Peyer's patch (tissue), 4 donors: ENCODE measurements at regions not wholly inside any gene's neighbourhood (a gene's known extent, or its start where the extent isn't known, plus 50 kb on each side); places are given as distances from the start of the nearest gene placed in this dataset.

Source experiments
- POLR2A ChIP-seq, 2 donors: fragments of 450-650 bp; IDR thresholded peaks; one replicate each; pipeline ENCODE4 v1.5.1; 2017; ENCODE audit warnings: antibody characterized with exemption in 2 of 2, mild to moderate bottlenecking in 2 of 2, moderate library complexity in 2 of 2
- TF ChIP-seq, protein P1 (sequence below), 6 experiments: fragments of 450-650 bp in 4 of 6; fragments of 200-600 bp in 2 of 6; sonication (generic) in 1 of 6; IDR thresholded peaks; one replicate each; pipeline ENCODE4 v1.5.1; 2017 to 2019; ENCODE audit warnings: antibody characterized with exemption in 6 of 6, mild to moderate bottlenecking in 3 of 6, moderate library complexity in 1 of 6

- TF ChIP-seq, protein P1, sequence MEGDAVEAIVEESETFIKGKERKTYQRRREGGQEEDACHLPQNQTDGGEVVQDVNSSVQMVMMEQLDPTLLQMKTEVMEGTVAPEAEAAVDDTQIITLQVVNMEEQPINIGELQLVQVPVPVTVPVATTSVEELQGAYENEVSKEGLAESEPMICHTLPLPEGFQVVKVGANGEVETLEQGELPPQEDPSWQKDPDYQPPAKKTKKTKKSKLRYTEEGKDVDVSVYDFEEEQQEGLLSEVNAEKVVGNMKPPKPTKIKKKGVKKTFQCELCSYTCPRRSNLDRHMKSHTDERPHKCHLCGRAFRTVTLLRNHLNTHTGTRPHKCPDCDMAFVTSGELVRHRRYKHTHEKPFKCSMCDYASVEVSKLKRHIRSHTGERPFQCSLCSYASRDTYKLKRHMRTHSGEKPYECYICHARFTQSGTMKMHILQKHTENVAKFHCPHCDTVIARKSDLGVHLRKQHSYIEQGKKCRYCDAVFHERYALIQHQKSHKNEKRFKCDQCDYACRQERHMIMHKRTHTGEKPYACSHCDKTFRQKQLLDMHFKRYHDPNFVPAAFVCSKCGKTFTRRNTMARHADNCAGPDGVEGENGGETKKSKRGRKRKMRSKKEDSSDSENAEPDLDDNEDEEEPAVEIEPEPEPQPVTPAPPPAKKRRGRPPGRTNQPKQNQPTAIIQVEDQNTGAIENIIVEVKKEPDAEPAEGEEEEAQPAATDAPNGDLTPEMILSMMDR (IDR thresholded peaks at IDR 0.05), result no peak
- TF ChIP-seq POLR2A (IDR thresholded peaks at IDR 0.05), result no peak
Measured at GRCh38 chr7:131747658-131748232, 191.3 kb upstream of the PODXL start.
